NCI-H2196 treated with DMSO at 0.1 percent for 48 hours (cell line): ENCODE measurements at regions not wholly inside any gene's neighbourhood (a gene's known extent, or its start where the extent isn't known, plus 50 kb on each side); places are given as distances from the start of the nearest gene placed in this dataset.
"Not testable (repeated sequence)": the region's sequence is repeated elsewhere in the genome, so short reads cannot be mapped to it uniquely, and the experiment has no call there.

Experiments used
- DNase-seq: peaks from one replicate; lab custom pipeline; 2025; ENCODE audit not compliant: unreplicated experiment; lab: John Stamatoyannopoulos, UW

GRCh38 chr3:181354140-181354539 is 357.6 kb upstream of the SOX2 start:
- no peak for DNase-seq

GRCh38 chr3:181344331-181344730 is 354.8 kb upstream of the DNAJC19 start:
- DNase-seq, result no peak

- DNase-seq, result no peak
Observed at GRCh38 chr3:181336597-181336996, 347.1 kb upstream of the DNAJC19 start.

- DNase-seq, result no peak
Observed at GRCh38 chr3:181333394-181333793, 343.9 kb upstream of the DNAJC19 start.

- no peak for DNase-seq
Observed at GRCh38 chr3:181330821-181331563, 341.5 kb upstream of the DNAJC19 start.

- no peak for DNase-seq
Observed at GRCh38 chr3:181330257-181330656, 340.7 kb upstream of the DNAJC19 start.

GRCh38 chr3:181329024-181329423 is 339.5 kb upstream of the DNAJC19 start:
- DNase-seq, result peak; percentile 13

- DNase-seq, result no peak
Observed at GRCh38 chr3:181328346-181328745, 338.8 kb upstream of the DNAJC19 start.

- DNase-seq, result no peak
Observed at GRCh38 chr3:181327349-181327748, 337.8 kb upstream of the DNAJC19 start.

- peak; percentile 29 for DNase-seq
Observed at GRCh38 chr3:181326637-181327223, 337.2 kb upstream of the DNAJC19 start.

GRCh38 chr3:181324516-181324915 is 335.0 kb upstream of the DNAJC19 start:
- not testable (repeated sequence) for DNase-seq

GRCh38 chr3:181318321-181318720 is 328.8 kb upstream of the DNAJC19 start:
- DNase-seq, result no peak

- no peak for DNase-seq
Observed at GRCh38 chr3:181317508-181317907, 328.0 kb upstream of the DNAJC19 start.

GRCh38 chr3:181316482-181316881 is 326.9 kb upstream of the DNAJC19 start:
- DNase-seq, result no peak

GRCh38 chr3:181313335-181313734 is 323.8 kb upstream of the DNAJC19 start:
- DNase-seq, result no peak

GRCh38 chr3:181311186-181311585 is 321.6 kb upstream of the DNAJC19 start:
- no peak for DNase-seq

GRCh38 chr3:181302960-181303359 is 313.4 kb upstream of the DNAJC19 start:
- DNase-seq, result no peak

- no peak for DNase-seq
Observed at GRCh38 chr3:181300033-181300432, 310.5 kb upstream of the DNAJC19 start.

- DNase-seq, result no peak
Observed at GRCh38 chr3:181298421-181298820, 308.9 kb upstream of the DNAJC19 start.

GRCh38 chr3:181292984-181293383 is 303.4 kb upstream of the DNAJC19 start:
- DNase-seq, result no peak

- no peak for DNase-seq
Observed at GRCh38 chr3:181290941-181291340, 301.4 kb upstream of the DNAJC19 start.

GRCh38 chr3:181289306-181289705 is 299.8 kb upstream of the DNAJC19 start:
- no peak for DNase-seq

- no peak for DNase-seq
Observed at GRCh38 chr3:181288145-181288544, 298.6 kb upstream of the DNAJC19 start.
